ENCODE measurements at regions not wholly inside any gene's neighbourhood (a gene's known extent, or its start where the extent isn't known, plus 50 kb on each side); places are given as distances from the start of the nearest gene placed in this dataset.

DNA sequence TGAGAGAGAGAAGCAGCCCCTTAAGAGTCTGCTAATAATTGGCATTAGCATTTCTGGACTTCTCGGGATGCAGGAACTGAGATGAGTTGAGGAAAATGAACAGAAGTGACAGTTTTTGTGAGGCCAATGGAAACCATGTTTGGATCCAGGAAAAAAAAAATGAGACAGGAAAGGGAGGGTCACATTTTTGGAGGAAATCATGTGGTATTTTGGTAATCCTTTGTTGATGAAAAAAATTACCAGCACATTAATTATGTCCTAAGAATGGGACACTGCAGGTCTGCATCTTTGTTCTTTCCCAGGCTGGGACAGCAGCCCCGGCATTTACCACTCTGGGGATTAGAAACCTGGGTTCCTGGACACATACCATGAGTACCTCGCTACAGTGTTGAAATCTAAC, 109.9 kb upstream of the ZFHX3 start:
- Histone ChIP-seq H3K27me3 (replicated peaks in 1 of 2; ENCODE audit: control insufficient read depth in 2 of 2, insufficient read depth in 2 of 2, low read length in 1 of 2) (no peaks in the 10 kb centered on the region), H3K79me2 (ENCODE audit: control insufficient read depth, insufficient read depth, low read length) (no peaks in the 10 kb centered on the region), H2AFZ (ENCODE audit: control insufficient read depth, low read depth, low read length) (no peak overlapping the region), H3K4me3 (no peak overlapping the region), H3K27ac (ENCODE audit: control insufficient read depth, insufficient read depth) (no peak overlapping the region), H3K4me1 (ENCODE audit: control insufficient read depth, insufficient read depth, low read length) (no peaks in the 10 kb centered on the region), H3K9ac (ENCODE audit: control insufficient read depth, insufficient read depth, low read length) (no peak overlapping the region), H3K4me2 (ENCODE audit: control insufficient read depth, insufficient read depth) (no peak overlapping the region), H3K36me3 (ENCODE audit: control insufficient read depth in 2 of 2, insufficient read depth in 2 of 2, low read length in 1 of 2) (no peaks in the 10 kb centered on the region), H4K20me1 (ENCODE audit: control insufficient read depth, insufficient read depth) (no peaks in the 10 kb centered on the region), H3K9me3 (replicated peaks; ENCODE audit: control insufficient read depth, insufficient read depth, low read length) (no peaks in the 10 kb centered on the region)
- ChIA-PET CTCF (no interaction called here), RAD21 (ENCODE audit: unreplicated experiment) (no interaction called here), POLR2A (no interaction called here), SMC1A (ENCODE audit: uncharacterized antibody, unreplicated experiment) (no interaction called here)
- intact Hi-C loops (cut with micrococcal nuclease; ENCODE audit: unreplicated experiment) (no loop called here), in situ Hi-C loops (cut with MboI) (no loop called here)
- TF ChIP-seq, protein P1, sequence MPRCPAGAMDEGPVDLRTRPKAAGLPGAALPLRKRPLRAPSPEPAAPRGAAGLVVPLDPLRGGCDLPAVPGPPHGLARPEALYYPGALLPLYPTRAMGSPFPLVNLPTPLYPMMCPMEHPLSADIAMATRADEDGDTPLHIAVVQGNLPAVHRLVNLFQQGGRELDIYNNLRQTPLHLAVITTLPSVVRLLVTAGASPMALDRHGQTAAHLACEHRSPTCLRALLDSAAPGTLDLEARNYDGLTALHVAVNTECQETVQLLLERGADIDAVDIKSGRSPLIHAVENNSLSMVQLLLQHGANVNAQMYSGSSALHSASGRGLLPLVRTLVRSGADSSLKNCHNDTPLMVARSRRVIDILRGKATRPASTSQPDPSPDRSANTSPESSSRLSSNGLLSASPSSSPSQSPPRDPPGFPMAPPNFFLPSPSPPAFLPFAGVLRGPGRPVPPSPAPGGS (IDR thresholded peaks at IDR 0.05; ENCODE audit: borderline replicate concordance, insufficient read depth, low read depth, low read length, poor library complexity, severe bottlenecking) = no peak
- TF ChIP-seq BHLHE40 (IDR thresholded peaks at IDR 0.05; ENCODE audit: borderline replicate concordance in 1 of 2, low read depth in 2 of 2, low read length in 1 of 2) (no peak), SIN3A (IDR thresholded peaks at IDR 0.05; ENCODE audit: low read depth, low read length) (no peak), MYC (IDR thresholded peaks at IDR 0.05; ENCODE audit: insufficient read depth, insufficient read length, insufficient replicate concordance, low read length, severe bottlenecking) (no peak), MYB (IDR thresholded peaks at IDR 0.05; ENCODE audit: borderline replicate concordance, low read depth, low read length) (no peak), TBL1XR1 (IDR thresholded peaks at IDR 0.05; ENCODE audit: low read depth, low read length) (no peak), IKZF2 (IDR thresholded peaks at IDR 0.05) (no peak)
- TF ChIP-seq, protein P2, sequence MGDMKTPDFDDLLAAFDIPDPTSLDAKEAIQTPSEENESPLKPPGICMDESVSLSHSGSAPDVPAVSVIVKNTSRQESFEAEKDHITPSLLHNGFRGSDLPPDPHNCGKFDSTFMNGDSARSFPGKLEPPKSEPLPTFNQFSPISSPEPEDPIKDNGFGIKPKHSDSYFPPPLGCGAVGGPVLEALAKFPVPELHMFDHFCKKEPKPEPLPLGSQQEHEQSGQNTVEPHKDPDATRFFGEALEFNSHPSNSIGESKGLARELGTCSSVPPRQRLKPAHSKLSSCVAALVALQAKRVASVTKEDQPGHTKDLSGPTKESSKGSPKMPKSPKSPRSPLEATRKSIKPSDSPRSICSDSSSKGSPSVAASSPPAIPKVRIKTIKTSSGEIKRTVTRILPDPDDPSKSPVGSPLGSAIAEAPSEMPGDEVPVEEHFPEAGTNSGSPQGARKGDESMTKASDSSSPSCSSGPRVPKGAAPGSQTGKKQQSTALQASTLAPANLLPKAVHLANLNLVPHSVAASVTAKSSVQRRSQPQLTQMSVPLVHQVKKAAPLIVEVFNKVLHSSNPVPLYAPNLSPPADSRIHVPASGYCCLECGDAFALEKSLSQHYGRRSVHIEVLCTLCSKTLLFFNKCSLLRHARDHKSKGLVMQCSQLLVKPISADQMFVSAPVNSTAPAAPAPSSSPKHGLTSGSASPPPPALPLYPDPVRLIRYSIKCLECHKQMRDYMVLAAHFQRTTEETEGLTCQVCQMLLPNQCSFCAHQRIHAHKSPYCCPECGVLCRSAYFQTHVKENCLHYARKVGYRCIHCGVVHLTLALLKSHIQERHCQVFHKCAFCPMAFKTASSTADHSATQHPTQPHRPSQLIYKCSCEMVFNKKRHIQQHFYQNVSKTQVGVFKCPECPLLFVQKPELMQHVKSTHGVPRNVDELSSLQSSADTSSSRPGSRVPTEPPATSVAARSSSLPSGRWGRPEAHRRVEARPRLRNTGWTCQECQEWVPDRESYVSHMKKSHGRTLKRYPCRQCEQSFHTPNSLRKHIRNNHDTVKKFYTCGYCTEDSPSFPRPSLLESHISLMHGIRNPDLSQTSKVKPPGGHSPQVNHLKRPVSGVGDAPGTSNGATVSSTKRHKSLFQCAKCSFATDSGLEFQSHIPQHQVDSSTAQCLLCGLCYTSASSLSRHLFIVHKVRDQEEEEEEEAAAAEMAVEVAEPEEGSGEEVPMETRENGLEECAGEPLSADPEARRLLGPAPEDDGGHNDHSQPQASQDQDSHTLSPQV (IDR thresholded peaks at IDR 0.05) = no peak
- TF ChIP-seq, protein P3, sequence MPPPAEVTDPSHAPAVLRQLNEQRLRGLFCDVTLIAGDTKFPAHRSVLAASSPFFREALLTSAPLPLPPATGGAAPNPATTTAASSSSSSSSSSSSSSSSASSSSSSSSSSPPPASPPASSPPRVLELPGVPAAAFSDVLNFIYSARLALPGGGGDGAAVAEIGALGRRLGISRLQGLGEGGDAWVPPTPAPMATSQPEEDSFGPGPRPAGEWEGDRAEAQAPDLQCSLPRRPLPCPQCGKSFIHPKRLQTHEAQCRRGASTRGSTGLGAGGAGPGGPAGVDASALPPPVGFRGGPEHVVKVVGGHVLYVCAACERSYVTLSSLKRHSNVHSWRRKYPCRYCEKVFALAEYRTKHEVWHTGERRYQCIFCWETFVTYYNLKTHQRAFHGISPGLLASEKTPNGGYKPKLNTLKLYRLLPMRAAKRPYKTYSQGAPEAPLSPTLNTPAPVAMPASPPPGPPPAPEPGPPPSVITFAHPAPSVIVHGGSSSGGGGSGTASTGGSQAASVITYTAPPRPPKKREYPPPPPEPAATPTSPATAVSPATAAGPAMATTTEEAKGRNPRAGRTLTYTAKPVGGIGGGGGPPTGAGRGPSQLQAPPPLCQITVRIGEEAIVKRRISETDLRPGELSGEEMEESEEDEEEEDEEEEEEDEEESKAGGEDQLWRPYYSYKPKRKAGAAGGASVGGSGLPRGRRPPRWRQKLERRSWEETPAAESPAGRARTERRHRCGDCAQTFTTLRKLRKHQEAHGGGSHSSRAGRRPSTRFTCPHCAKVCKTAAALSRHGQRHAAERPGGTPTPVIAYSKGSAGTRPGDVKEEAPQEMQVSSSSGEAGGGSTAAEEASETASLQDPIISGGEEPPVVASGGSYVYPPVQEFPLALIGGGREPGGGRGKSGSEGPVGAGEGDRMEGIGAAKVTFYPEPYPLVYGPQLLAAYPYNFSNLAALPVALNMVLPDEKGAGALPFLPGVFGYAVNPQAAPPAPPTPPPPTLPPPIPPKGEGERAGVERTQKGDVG (CRISPR knock-in tag; IDR thresholded peaks at IDR 0.05) = no peak
- 42% methylated on average over 3 of the region's 3 CpGs for WGBS (ENCODE audit: insufficient coverage, insufficient replicate concordance, low lambda C conversion rate, missing lambda C conversion rate)
- ATAC-seq = no peak
- no peak for FAIRE-seq
- DNase-seq (ENCODE audit: low read depth, low spot score) = no peak
- BruUV-seq (replicated peaks) = no TSS peak
